Activated CD4-positive, alpha-beta T cell treated with anti-CD3 and anti-CD28 coated beads for 24 hours (primary cell): ENCODE measurements at regions not wholly inside any gene's neighbourhood (a gene's known extent, or its start where the extent isn't known, plus 50 kb on each side); places are given as distances from the start of the nearest gene placed in this dataset.

Source experiments
- DNase-seq, 2 donors: peaks; one replicate each; pipeline ENCODE4 v3.0.0-alpha.2; 2020; ENCODE audit warnings: low read depth in 2 of 2

DNA sequence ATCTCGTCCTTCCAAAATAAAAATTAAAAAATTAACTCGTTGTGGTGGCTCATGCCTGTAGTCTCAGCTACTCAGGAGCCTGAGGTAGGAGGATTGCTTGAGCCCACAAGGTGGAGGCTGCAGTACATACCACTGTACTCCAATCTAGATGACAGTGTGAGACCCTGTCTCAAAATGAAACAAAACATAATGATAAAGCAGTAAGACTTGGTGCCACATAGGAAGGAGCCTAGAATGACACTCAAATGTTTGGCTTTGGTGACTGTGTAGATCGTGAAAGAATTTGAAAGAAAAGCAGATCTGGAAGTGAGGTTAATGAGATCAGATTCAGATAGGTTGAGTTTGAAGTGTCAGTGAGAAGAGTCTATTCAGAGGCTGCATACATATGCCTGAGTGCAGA, 150.1 kb upstream of the ATP2B1 start:
- DNase-seq, result no peak

DNA sequence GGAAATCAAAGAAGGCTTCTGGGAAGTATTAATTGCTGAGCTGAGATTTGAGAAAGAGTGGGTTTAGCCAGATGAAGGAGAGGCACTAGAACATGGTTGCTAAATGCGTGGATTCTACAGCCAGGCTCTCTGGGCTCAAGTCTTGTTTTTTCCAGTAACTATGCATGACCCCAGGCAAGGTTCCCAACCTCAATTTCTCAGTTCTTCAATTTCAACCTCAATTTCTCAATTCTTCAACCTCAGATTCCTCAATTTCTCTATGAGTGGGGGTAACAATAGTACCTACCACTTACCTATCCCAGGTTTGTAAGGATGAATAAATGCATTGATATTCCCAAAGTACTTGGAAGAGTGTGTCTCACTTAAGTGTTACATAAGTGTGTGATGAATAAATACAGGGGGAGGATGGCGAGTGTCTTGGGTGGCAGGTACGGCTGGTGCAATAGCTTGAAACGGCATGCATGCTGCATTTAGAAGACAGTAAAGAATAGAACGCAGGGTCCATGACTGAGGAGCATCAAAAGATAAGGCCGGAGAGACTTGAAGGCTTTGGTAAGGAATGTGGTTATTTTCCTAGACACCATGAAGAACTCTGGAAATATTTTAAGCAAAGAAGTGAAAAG, 149.1 kb upstream of the ATP2B1 start:
- no peak for DNase-seq

DNA sequence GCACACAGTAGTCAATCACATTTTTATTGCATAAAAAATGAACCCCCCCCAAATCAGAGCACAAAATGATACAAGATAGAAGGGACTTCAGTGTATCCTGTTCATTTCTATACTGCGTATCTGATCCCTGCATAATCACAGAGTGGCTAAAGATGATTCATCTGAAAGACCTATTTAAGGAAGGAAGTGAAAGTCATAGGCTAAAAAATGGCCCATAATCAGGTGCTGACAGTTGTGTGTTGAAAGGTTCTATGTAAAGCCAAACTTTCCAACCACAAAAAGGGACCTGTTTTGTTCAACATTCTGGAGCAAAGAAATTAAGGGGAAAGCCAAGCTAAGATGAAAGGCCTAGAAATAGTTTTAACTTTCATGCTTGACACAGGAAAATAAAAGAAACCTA, 147.8 kb upstream of the ATP2B1 start:
- DNase-seq, result no peak

DNA sequence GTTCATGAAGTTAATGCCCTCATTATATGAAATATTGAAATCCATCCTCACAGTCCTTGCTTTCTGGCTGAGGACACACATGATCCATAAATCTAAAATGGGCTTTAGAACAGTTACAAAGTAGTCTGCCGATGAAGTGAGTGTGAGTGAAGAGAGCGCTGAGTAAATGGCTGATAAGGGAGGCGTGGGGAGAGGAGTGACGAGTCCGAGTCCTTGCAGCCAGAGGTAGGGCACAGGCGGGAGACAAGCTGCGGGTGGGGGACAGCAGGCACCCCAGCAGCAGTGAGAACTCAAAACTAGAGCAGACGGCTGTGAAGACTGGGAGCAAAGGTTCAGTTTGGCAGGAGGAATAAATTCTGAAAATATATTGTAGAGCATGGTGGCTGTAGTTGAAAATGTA, 140.1 kb upstream of the ATP2B1 start:
- no peak for DNase-seq

DNA sequence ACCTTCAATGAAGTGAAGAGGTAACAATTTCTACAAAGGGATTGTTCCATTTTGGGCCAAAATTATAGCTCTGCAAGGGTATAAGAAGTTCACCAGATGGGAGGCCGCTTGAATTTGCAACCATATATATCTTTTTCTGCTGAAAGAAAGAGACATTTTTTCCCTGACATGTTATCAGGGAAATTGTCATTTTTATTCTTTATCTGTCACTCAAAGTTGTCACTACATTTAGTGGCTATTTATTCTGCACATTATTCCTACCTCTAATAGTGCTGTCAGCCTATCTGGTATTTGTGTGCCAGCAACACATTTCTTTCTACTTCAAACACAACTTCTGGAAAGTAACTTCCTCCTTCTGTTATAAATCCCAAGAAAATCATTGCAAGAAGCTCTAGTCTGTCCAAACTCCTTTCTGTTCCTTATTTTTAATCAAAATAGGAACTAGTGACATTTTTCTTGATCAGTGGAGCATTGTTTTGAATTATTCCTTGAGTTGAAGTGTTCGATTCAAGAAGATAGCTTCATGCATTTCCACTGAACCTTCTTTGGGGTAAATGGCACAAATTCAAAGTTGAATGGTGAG, 137.9 kb upstream of the ATP2B1 start:
- DNase-seq, result no peak

DNA sequence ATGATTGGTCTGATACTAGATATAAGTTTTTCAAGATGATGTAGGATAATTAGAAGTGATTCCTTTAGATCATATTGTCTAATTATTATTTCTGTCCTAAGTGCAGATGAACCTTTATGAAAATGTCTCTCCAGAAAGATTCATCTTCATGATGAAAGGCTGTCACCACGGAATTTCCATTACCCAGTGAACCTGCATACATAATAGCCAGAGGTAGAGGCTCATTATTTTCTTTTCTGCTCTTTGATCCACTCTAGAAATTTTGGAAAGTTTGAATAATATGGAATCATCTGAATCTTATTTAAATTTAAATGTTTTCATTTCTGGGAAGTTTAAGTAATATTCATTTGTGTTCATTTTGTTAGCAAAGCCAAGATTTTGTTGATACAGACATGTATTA, 137.1 kb upstream of the ATP2B1 start:
- no peak for DNase-seq

DNA sequence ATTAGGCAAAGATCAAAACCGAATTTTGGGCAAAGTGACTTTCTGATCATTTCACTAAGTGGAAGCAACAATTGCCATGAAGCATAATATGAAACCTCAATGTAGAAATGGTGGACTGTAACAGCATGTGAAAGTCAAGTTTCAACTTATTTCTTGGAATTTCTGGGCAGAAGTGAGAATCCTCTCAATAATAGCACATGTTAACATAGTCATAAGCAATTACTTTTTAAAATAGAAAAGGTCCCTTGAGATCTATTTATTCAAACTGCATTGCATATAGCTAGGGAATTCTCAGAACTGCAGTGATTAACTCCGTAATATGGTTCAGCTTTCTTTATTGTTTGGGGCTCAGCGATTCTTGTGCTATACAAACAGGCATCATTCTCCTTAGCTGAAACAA, 136.7 kb upstream of the ATP2B1 start:
- no peak for DNase-seq

DNA sequence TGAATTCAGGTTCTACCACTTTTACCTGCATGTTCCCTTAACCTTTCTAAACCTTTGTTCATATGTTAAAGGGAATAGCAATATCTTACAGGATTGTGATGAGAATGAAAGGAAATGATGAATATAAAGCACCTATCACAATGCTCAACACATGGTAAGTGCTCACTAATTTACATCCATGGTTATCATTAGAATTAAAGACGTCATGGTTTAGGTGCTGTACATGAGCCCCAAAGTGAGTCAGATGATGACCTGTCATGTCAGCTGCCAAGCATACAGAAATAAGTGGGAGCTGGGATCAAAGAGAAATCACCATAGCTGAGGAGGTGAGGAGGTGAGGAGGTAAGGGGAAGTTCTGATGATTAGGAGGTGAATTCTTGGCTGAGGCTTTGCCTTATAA, 135.9 kb upstream of the ATP2B1 start:
- no peak for DNase-seq

DNA sequence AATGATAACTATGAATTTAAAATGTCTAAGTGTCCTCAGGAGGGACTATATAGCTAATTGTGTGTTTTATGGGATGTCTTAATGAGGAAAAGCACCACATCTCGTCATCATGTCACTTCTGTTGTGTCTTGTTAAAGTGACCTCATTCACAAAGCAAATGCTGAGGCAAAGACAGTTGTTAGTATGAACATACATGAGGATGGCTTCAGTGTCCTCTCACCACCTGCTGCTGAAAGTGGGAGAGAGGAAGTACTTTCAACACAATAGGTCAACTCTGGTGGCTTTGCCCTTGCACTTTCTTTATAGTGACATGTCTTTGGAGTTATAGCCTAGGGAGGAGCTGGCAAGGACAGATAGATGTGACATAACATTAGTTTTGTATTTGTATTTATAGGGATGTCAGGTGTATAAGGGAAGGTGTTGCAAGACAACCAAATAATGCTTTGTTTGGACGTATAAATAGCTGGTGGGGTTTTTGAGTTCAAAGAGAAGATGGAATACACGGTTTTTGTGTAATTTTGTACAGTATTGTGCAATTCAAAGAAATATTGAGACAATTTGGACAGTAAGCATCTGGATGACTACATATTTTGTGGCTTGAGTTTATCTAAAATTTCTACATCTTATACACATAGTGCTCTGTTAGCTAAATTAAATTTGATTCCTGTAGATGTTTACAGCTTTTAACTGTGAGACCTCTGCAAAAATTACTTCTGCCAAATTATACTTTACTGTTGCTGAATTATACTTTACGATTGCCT, 131.7 kb upstream of the ATP2B1 start:
- DNase-seq, result no peak

DNA sequence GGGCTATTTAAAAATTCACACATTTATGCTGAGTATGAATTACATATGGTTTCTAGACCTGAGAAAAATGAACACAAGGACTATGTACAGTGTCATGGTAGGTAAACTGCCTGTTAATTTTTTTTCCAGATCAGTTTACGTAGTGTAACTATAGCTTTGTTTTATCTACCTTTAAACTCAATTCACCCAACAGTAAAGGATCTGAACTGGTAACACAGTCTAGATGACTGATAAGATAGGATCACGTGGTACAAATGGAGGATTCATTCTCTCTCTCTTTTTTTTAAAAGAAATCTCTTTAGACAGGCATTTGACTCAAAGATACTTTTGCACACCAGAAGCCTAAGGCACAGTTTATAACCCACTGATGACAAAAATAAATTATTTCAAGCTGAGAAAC, 130.8 kb upstream of the ATP2B1 start:
- no peak for DNase-seq

DNA sequence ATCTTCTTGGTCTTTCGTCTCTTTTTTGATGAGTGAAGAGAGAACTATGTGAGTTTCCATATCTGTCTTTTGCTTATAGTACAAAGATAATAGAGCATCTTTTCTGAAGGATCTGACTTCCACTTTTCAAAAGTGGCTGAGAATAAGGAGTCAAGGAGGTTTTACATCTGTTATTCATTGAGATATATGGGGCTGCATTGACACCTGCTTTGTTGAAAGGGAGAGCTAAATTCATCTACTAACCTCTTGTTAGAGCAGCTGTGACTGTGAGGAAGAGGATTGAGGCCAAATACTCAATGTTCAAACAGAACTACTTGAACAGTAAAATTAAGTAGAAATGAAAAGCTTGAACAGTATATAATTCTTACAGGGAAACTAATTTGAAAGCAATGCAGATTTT, 130.2 kb upstream of the ATP2B1 start:
- DNase-seq, result no peak

DNA sequence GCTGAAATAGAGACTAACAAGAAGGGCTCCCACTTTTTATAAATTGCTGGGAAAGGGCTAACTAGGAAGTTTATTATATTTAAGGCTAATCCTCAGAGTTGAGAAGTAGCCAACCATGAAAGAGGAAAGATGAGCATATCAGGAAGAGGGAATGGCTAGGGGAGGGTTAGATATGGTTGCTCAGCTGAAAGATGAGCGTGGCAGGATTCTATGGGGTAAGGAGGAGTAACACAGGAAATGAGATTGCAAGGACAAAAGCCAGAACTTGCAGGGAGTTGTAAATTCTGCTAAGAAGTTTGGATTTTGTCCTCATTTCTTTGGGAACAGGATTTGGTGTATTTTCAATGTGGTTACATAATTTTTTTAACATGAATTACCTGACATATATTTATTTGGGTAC, 127.4 kb upstream of the ATP2B1 start:
- no peak for DNase-seq

DNA sequence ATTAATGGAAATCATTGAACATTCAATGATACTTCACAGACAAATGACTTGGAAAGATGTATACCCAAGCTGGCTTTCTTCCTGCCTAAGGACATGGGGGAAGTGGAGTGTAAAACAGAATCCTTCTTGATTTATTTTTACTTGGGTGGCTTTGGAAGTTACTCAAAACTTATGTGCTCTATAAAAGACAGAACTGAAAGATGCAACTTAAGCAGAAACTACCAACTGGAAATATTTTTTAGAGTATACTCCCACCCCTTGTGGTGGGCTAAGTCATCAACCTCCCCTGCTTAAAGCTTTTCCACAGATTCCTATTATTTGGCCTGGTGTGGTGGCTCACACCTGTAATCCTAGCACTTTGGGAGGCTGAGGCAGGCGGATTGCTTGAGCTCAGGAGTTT, 126.0 kb upstream of the ATP2B1 start:
- no peak for DNase-seq

DNA sequence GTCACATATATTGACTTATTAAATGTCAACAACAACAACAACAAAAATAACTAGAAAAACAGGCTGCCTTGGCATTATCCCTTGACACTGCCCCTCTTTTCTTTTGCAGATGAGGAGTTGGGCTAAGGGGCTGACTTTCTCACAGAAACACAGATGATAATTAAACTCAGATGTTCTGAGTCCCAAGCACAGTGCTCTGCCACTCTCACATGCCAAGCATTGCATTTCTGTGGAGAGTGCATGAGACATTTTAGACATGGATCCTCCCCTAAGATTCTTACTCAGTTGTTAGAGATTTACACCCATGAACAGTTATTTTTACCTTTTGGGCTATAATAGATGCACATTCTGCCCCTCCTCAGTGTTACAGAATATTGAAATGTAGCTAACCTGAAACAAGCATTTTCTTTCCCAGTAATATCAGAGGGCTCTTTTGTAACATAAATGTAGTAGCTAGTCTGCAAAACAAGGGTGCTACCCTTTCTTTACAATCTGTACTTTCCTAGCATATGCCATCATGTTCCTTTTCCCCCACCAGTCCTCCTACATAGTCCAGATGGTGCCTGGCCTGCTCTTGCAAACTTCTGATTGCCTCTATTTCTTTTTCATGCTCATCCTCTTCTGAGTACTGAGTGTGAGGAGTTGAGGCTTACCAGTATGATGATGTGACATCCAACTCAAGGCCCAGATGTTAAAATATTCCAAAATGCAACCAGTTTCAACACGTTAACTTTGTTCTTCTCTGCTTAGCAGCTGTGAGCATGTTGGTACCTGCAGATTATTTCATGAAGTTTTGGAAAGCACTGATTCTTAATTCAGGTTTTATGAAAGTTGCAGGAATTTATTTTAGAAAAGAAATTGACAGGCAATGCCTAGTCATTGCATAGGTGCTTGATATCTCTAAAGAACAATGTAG, 125.0 kb upstream of the ATP2B1 start:
- DNase-seq, result no peak

DNA sequence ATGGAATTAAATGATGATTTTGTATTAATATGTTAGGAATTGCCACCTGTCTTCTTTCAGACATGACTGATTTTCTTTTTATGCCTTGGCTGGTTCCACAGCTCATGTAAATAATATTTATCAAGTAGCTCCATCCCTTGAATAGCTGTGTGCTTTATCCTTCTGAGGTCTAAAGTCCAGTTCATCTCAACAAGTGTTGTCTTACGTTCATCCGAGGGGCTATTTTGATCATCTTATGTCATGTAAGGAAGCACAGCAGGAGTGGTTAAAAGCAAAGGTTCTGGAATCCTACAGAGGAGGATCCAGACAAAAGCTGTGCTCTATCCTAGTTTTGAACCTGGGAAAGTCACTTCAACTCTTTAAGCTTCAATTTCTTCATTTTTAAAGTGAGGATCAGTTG, 123.7 kb upstream of the ATP2B1 start:
- DNase-seq, result no peak

DNA sequence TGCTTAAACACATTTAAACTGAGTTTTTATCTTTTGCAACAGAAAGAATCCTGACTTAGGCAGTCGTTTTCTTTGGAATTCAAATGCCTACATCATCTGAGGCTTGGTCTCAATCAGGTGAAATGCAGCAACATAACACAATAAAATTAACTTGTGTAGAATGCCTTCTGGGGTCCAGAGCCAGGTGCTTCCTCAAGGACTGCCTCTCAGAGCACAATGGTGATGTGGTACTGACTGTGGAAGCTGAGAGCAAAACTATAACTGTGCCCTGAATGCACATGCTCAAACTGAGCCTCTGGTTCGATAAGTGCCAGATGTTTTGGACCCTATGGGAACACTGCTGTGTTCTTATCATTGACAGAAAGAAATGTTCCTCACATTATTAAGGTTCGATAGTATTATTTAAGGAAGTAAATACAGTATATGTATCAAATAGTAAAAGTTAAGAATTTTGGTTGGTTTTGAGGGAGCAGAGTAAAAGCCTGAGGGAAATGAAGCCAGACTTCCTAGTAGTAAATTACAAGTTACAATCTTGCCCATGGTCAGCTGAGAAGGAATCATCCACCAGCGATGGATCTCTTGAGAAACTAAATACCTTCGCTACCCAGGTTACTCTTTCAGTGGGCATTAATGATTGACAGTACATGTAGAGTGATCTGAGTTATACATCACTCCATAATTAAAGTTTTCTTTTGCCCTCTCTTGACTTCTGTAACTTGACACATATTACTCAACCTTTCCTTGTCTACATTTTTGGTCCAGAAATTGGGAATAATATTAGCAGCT, 122.9 kb upstream of the ATP2B1 start:
- no peak for DNase-seq

DNA sequence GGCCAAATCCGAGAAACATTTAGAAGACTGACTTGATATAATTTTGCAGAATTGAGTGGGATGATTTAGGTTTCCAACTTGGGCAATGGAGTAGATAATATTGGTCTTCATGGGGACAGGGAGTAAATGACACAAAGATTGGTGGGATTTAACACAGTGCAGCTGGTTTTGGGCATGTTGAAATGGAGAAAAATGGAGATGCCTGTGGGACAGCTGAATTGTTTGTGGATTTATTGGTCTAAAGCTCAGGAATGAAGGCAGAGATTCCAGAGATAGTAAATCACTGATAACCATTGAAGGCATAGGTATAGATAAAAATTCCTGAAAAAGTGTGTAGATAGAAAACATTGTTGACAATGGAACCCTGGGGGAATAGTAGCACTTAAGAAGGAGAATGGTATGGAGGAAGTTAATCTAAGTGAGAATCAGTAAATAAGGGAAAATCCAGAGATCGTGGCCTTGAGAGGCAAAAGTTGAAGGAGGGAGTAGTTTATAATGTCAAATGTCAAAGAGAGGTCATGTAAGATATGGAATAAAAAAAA, 120.9 kb upstream of the ATP2B1 start:
- no peak for DNase-seq

DNA sequence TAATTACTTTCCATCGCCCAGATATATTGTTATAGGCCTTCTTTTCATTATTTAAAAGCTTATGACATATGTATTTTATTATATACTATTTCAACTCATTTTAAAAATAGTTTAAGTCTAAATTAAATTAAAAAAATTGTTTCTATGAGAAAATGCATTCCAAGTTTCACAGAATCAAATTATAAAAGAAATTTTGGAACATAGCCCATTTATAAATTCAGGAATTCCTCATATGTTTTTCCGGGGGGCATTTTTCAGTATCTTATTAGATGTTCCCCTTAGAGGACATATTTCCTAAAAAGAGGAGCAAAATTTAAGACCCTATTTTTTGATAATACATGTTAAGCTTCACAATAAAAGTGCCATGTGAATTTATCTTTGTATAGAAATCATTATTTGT, 119.9 kb upstream of the ATP2B1 start:
- no peak for DNase-seq

DNA sequence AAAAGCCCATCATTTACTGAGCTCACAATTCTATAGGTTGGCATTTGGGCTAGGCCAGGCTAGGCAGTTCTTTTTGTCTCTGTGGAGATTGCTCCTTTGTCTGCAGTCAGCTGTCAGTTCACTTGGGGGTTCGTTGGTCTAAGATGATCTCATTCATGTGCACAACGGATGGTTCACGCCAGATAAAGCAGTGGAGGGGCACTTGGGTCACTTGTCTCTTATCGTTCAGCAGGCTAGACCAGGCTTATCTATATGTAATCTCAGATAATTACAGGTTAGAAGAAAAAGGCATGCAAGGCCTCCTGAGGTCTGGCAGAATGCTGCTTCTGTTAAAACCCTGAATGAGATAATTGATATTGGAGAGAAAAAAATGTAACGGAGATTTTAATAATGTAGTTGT, 119.0 kb upstream of the ATP2B1 start:
- DNase-seq, result no peak

DNA sequence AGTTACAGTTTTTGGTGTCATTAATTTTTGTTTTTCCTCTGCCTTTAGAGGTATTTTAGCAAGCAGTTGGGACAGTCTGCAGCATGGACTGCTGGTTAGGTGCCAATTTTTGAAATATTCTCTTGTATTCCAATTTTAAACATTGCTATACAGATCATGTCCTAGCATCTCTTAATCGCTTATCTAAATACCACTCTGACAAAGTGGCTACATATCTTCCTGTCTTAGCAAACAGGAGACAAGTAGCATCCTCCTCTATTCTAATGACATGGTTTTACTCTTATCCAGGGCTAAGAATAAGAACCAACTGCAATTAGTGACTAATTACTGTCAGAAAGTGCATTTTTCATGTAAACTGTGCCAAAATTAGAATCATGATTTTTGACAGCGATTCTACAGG, 117.8 kb upstream of the ATP2B1 start:
- no peak for DNase-seq
